ENCODE measurements at regions not wholly inside any gene's neighbourhood (a gene's known extent, or its start where the extent isn't known, plus 50 kb on each side); places are given as distances from the start of the nearest gene placed in this dataset.

GRCh38 chr16:66266436-66267291 is 99.8 kb upstream of the CDH5 start (continued):
- no peak for TF ChIP-seq RCOR1 (IDR thresholded peaks at IDR 0.05; ENCODE audit: insufficient replicate concordance, low read length)
- no peak for TF ChIP-seq MAZ (IDR thresholded peaks at IDR 0.05; ENCODE audit: borderline replicate concordance, low read depth, low read length)

GRCh38 chr16:66265556-66266141 is 100.8 kb upstream of the CDH5 start:
- H3K4me3 ChIP-seq (ENCODE audit: insufficient read depth, low read depth, low read length) = no peak overlapping the region
- H2AK5ac ChIP-seq (ENCODE audit: low read depth, low read length) = peak overlapping the region; percentile 65
- no peak overlapping the region for H3K4me2 ChIP-seq (ENCODE audit: low read depth, low read length)
- H3K56ac ChIP-seq (ENCODE audit: extremely low read depth, insufficient read depth, low read length) = no peak overlapping the region
- H3K79me1 ChIP-seq (ENCODE audit: low read depth in 1 of 2, low read length in 2 of 2) = no peaks in the 10 kb centered on the region
- no peak overlapping the region for H2BK5ac ChIP-seq (ENCODE audit: low read depth, low read length, poor library complexity, severe bottlenecking)
- dilution Hi-C loops (cut with HindIII; ENCODE audit: low sequenced_read_pairs, unreplicated experiment) = no loop called here
- ChIA-PET POLR2A (ENCODE audit: unreplicated experiment) (no interaction called here), CTCF (interaction anchor here (1.9 kb wide), 1 partner anchor 11 kb away, joined by 4 read pairs; no protein-coding TSS in a partner anchor)
- H3K4ac ChIP-seq (ENCODE audit: low read depth, low read length) = peak overlapping the region; percentile 98
- peak overlapping the region; percentile 92 for H2BK20ac ChIP-seq (ENCODE audit: low read depth, low read length)
- peak overlapping the region; percentile 89; the same call in 1 of the 3 replicates for H2BK15ac ChIP-seq (ENCODE audit: low read depth, low read length)
- DNase-seq (no peak), ATAC-seq (ENCODE audit: low read depth) (no peak)
- H3K9me1 ChIP-seq (ENCODE audit: insufficient read depth, low read length) = peaks cover 17% of the 10 kb centered on the region
- peak overlapping the region; percentile 27; the same call in 1 of the 2 replicates for H4K5ac ChIP-seq (ENCODE audit: low read depth, low read length)
- H3K27me3 ChIP-seq (ENCODE audit: control insufficient read depth, insufficient read depth, low read length) = no peaks in the 10 kb centered on the region
- no peaks in the 10 kb centered on the region for H3K9me3 ChIP-seq (ENCODE audit: control insufficient read depth, insufficient read depth, low read length)
- H3K14ac ChIP-seq (replicated peaks; ENCODE audit: low read depth, low read length) = peak overlapping the region; percentile 40; the same call in 1 of the 2 replicates
- WGBS, 2 experiments (ENCODE audit: extremely low coverage in 2 of 2, insufficient read length in 1 of 2) = no CpG with 5 or more reads among the region's 13 CpGs
- peak overlapping the region; percentile 69 to 89; a peak in 3 of 4 replicates for H4K8ac ChIP-seq (ENCODE audit: low read depth in 2 of 2, low read length in 2 of 2)
- H4K20me1 ChIP-seq (ENCODE audit: insufficient read depth, low read length) = no peaks in the 10 kb centered on the region
- H3K18ac ChIP-seq (ENCODE audit: low read depth, low read length) = peak overlapping the region; percentile 42; the same call in 1 of the 2 replicates
- BruUV-seq (replicated peaks) = no TSS peak
- in situ Hi-C loops (cut with MboI; ENCODE audit: low sequenced_read_pairs) = no loop called here
- peak overlapping the region; percentile 55; the same call in 1 of the 2 replicates for H3K27ac ChIP-seq (ENCODE audit: insufficient read depth, low read length)
- peaks cover 31% of the 10 kb centered on the region for H3K4me1 ChIP-seq (ENCODE audit: control insufficient read depth, insufficient read depth, low read length)
- H3K9ac ChIP-seq (ENCODE audit: low read depth, low read length) = no peak overlapping the region
- H2AFZ ChIP-seq (replicated peaks; ENCODE audit: low read length, poor library complexity) = peak overlapping the region; percentile 53
- H3K23ac ChIP-seq (ENCODE audit: low read depth, low read length) = no peak overlapping the region
- H2AK9ac ChIP-seq (replicated peaks; ENCODE audit: low read depth, low read length, poor library complexity) = peak overlapping the region; percentile 59
- H4K91ac ChIP-seq (ENCODE audit: insufficient read depth, low read depth, low read length) = peak overlapping the region; percentile 83
- no peaks in the 10 kb centered on the region for H3K36me3 ChIP-seq (ENCODE audit: control insufficient read depth, insufficient read depth, low read length)
- H2BK120ac ChIP-seq (ENCODE audit: low read depth, low read length) = peak overlapping the region; percentile 98
- intact Hi-C loops (cut with micrococcal nuclease) = loop anchor here (2.0 to 5.0 kb wide), 7 partner anchors 73 to 1143 kb away; partner anchors contain the start of gene CDH11
- TF ChIP-seq CHD1 (IDR thresholded peaks at IDR 0.05; ENCODE audit: low read depth, low read length) (no peak), NFE2L2 (IDR thresholded peaks at IDR 0.05; ENCODE audit: low read depth, low read length) (no peak), SMC3 (IDR thresholded peaks at IDR 0.05; ENCODE audit: low read depth, low read length) (no peak), MAZ (IDR thresholded peaks at IDR 0.05; ENCODE audit: borderline replicate concordance, low read depth, low read length) (no peak), MXI1 (IDR thresholded peaks at IDR 0.05; ENCODE audit: borderline replicate concordance, low read depth, low read length) (no peak), BHLHE40 (IDR thresholded peaks at IDR 0.05; ENCODE audit: low read depth, low read length) (no peak), RCOR1 (IDR thresholded peaks at IDR 0.05; ENCODE audit: insufficient replicate concordance, low read length) (no peak), CTCF (conservative IDR thresholded peaks at IDR 0.05; ENCODE audit: low read depth, low read length) (no peak), POLR2A (IDR thresholded peaks at IDR 0.05; ENCODE audit: low read depth, low read length) (no peak), MAFK (IDR thresholded peaks at IDR 0.05; ENCODE audit: low read depth, low read length) (no peak), CEBPB (IDR thresholded peaks at IDR 0.05; ENCODE audit: low read depth, low read length) (no peak)
- TF ChIP-seq, protein P1, sequence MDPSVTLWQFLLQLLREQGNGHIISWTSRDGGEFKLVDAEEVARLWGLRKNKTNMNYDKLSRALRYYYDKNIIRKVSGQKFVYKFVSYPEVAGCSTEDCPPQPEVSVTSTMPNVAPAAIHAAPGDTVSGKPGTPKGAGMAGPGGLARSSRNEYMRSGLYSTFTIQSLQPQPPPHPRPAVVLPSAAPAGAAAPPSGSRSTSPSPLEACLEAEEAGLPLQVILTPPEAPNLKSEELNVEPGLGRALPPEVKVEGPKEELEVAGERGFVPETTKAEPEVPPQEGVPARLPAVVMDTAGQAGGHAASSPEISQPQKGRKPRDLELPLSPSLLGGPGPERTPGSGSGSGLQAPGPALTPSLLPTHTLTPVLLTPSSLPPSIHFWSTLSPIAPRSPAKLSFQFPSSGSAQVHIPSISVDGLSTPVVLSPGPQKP (IDR thresholded peaks at IDR 0.05; ENCODE audit: borderline replicate concordance, low read depth, low read length) = no peak
